SKM-1 (cell line): ENCODE measurements at regions not wholly inside any gene's neighbourhood (a gene's known extent, or its start where the extent isn't known, plus 50 kb on each side); places are given as distances from the start of the nearest gene placed in this dataset.
"Not testable (repeated sequence)": the region's sequence is repeated elsewhere in the genome, so short reads cannot be mapped to it uniquely, and the experiment has no call there.

Source experiments
- DNase-seq: peaks from one replicate; lab custom pipeline; 2025; ENCODE audit not compliant: unreplicated experiment; lab: John Stamatoyannopoulos, UW

- no peak for DNase-seq
Observed at GRCh38 chr3:106116733-106117489, 248.1 kb upstream of the CBLB start.

GRCh38 chr3:106117490-106117858, 248.7 kb upstream of the CBLB start:
- no peak for DNase-seq

DNA sequence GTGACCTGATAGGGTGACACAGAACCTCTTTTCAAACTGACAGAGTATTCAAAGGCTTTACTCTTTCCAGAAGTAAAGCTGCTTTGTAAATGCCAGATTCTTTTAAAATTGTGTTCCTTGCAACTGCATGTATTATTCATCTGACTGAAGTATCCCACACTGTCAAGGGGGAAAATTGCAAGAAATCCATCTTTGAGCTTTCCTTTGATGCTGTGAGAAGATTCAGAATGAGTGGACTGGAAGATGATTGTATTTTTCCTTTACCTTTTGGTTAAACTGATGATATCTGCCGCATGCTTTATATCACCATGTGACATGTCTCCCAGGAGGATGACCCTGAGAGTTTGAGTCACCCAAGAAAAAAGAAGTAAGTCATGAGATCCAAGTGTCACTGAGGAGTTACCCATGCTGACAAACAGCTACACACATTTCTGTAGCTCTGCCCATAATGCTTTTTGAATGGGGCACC, 250.8 kb upstream of the CBLB start:
- DNase-seq: no peak

GRCh38 chr3:106120356-106120755, 251.5 kb upstream of the CBLB start:
- DNase-seq: no peak

- no peak for DNase-seq
Observed at GRCh38 chr3:106121491-106122289, 252.9 kb upstream of the CBLB start.

DNA sequence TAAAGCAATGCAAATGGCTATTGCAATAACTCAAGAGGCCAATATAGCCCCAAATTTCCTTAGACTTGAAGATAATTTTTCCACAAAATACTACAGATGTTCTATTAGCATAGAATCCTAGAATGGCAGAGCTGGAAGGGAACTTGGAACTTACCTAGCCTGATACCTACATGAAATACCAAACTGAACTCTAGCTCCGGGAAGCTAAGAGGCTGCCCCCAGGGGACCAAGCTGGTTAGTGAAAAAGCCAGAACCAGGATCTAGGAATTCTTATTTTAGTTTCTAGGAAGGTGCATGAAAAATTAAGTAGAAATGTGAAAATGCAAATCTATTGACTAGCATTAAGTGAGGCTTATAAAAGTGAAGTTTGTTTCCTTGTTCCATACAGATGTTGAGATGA, 256.0 kb upstream of the CBLB start:
- DNase-seq: no peak

DNA sequence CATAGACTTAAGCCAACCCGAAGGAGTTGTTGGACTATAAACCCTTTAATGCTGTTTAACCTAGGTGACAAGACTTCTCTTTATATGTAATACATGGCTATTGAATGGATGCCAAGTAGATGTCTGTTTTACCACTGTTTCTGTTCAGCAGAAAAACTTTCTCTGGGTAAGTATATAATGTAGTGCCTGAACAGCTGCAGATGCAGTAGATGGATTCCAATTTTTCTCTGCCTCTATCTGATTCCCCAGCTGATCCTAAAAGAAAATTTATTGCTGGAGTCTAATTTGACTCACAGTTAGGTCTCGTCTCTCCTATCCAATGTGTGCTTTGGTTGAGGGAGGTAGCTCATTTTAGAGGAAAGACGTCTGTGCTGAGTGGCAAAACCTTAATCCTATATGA, 256.5 kb upstream of the CBLB start:
- DNase-seq: no peak

DNA sequence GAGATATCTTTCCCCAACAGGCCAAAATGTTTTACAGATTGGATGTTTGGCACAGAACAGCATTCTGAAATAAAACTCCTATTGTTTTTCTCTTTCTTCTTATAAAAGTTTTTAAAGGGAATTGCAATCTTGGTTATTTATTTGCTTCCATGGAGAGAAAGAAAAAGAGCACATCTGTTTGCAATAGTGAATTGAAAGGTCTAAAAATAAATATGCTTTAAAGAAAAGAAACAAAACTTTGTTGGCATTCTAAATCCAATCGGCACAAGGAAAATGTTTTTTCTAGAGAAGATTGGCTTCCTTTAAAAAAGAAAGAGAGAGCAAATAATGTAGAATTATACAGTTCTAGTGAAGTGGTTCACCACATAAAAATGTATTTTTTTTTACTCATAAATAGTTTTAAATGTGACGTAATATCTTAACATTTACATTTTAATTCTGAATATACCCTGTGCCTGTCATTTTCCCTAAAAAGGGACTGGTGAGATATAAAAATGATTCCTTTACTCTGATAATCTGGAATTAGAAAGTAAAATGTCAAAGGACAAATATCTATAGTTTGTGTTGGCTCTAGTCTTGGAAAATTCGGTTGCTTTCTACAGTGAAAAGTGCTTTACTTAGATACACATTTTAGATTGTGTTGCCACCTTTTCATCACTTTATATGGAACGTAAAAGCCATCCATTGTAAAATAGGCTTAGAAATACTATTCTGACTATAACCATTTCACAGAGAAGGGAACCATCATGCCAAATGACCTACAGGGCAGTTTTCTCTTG, 257.4 kb upstream of the CBLB start:
- DNase-seq: no peak

- DNase-seq: no peak
Observed at GRCh38 chr3:106126846-106127235, 258.0 kb upstream of the CBLB start.

DNA sequence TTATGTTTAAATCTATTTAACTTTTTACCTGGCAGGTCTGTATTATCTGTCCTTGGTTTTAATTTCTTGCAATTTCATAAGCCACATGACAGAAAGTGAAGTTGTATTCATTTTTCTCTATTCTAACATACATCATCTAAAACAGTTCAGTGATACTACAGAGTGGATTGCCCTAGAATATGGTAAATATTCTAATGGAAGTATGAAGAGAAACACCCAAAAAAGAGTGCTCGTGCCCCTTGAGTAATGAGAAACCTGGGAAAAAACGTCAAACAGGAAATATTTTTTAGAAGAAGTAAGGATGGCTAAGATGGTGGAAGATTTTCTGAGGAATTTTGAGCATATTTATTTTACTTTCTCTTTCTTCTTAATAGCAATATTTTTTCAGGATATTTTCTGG, 261.1 kb upstream of the CBLB start:
- no peak for DNase-seq

DNA sequence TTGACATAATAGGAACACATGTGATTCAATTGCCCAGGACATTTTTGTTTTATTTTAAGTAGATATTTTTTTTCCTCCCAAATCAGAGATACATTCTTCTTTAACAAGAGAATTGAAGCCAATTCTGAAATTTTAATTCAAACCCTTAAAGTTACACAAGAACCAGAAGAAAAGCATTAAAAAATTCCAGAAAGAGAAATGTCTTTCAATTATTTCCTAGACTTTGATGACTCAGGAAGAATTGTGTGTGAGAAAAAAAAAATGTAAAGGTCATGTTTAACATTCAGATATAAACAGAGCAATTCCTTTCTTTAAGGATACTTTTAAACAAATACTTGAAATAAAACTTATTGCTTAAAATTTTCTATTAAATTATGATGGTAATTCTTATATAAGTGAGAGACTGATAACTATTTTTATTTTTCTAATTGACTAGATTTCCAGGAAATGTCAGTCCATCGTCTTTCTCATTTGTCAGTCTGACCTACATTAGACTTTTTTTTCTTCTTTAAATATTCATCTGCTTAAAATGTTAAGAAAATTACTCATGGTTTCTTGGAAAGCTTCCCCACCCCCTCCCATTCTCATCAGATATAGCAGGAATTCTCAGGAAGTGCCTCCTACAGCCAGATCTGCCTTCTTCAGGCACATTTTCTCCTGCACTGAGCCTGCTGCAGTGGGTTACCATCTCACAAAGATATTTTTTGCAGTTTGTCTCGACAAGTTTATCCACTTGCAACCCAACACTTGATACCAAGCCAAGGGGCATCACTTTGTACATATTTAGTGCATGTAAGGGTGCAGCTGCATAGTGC, 261.8 kb upstream of the CBLB start:
- DNase-seq: no peak

GRCh38 chr3:106135451-106136160, 266.8 kb upstream of the CBLB start:
- DNase-seq: no peak

- DNase-seq: no peak
Observed at GRCh38 chr3:106139826-106140225, 271.0 kb upstream of the CBLB start.

DNA sequence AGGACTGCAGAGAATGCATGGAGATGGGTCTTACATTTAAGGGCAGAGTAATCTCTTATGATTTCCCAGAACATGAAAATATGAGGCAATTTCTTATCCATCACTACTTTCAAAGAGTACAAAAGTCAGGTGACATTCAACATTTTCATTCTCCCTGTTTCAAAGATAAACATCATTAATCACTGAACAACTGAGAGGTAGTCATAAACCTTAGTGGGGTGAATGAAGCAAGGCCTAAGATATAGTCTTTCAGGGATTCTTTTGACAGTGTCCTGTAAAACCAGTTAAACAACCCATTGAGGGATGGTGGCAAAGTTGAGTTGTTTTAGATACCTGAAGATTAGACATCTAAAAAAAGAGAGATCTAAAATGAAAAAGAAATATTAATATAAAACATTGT, 271.6 kb upstream of the CBLB start:
- no peak for DNase-seq

DNA sequence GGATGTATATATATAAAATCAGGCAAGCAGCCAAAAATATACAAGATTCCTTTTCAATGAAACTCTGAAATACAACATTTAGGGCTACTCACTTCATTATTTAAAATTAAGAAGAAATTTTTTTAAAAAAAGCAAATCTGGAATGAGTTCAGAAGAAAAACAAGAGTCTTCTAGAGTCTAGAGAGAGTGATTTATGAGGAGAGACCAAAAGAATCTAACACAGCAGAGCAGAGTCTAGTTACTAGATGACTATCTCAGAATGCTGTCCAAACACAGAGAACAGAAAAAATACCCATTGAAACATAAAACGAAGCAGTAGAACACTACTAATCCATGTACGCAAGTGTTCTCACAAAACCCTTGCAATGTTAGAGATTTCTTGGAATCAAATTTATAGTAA, 275.2 kb upstream of the CBLB start:
- no peak for DNase-seq

DNA sequence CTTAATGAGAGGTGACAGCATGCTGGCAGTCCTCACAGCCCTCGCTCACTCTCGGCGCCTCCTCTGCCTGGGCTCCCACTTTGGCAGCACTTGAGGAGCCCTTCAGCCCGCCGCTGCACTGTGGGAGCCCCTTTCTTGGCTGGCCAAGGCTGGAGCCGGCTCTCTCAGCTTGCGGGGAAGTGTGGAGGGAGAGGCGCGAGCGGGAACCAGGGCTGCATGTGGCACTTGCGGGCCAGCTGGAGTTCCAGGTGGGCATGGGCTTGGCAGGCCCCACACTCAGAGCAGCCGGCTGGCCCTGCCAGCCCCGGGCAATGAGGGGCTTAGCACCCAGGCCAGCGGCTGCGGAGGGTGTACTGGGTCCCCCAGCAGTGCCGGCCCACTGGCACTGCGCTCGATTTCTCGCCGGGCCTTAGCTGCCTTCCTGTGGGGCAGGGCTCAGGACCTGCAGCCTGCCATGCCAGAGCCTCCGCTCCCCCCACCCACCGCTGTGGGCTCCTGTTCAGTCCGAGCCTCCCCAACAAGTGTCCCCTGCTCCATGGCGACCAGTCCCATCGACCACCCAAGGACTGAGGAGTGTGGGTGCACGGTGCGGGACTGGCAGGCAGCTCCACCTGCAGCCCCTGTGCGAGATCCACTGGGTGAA, 279.7 kb upstream of the CBLB start:
- DNase-seq: not testable (repeated sequence)

- no peak for DNase-seq
Observed at GRCh38 chr3:106157411-106157810, 288.6 kb upstream of the CBLB start.

DNA sequence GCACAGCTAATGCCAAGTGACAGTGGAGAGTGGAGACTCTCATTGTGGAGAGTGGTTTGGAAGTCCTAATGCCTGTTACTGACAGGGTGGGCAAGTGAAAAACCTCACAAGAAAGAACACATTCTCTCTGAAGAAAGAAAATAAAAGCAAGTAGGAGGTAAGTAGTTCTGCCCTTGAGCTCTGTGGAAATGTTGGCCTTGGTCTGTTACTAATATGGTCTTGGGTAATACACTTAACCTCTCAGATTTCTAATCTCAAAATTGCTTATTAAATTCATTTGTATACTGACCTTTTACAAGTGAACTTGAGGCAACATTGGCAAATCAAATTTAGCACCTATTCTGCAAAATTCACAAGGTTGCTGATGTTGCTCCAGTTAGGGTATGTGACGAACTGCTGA, 291.6 kb upstream of the CBLB start:
- no peak for DNase-seq

GRCh38 chr3:106161246-106161645, 292.4 kb upstream of the CBLB start:
- no peak for DNase-seq

GRCh38 chr3:106167728-106168127, 298.9 kb upstream of the CBLB start:
- no peak for DNase-seq
